Mesenchymal stem cell (in vitro differentiated cells and primary cell): ENCODE measurements at regions not wholly inside any gene's neighbourhood (a gene's known extent, or its start where the extent isn't known, plus 50 kb on each side); places are given as distances from the start of the nearest gene placed in this dataset.

ENCODE experiments used
- DNase-seq: peaks from one replicate; pipeline ENCODE4 v3.0.0-alpha.2; 2013
- H2AFZ ChIP-seq: one replicate; pipeline ENCODE4 v1.6.1; 2013; ENCODE audit warnings: low read depth, mild to moderate bottlenecking, control low read depth, inconsistent platforms, low read length, moderate library complexity
- H2AK5ac ChIP-seq: 2 replicates; pipeline ENCODE4 v1.6.1; 2013; ENCODE audit warnings: low read length, moderate library complexity, mild to moderate bottlenecking, inconsistent platforms; ENCODE audit not compliant: severe bottlenecking
- H2BK120ac ChIP-seq: one replicate; pipeline ENCODE4 v1.6.1; 2013; ENCODE audit warnings: low read depth, mild to moderate bottlenecking, inconsistent platforms, low read length, moderate library complexity
- H2BK12ac ChIP-seq, 2 experiments: one replicate each; pipeline ENCODE4 v1.6.1; 2013; ENCODE audit warnings: inconsistent platforms in 2 of 2, low read length in 2 of 2, mild to moderate bottlenecking in 2 of 2, moderate library complexity in 2 of 2, control low read depth in 1 of 2
- H2BK15ac ChIP-seq: one replicate; pipeline ENCODE4 v1.6.1; 2013; ENCODE audit warnings: mild to moderate bottlenecking, low read depth, inconsistent platforms; ENCODE audit not compliant: poor library complexity, severe bottlenecking
- H2BK5ac ChIP-seq: 2 replicates; pipeline ENCODE4 v1.6.1; 2013; ENCODE audit warnings: low read depth, mild to moderate bottlenecking, low read length, control low read depth, inconsistent platforms; ENCODE audit not compliant: poor library complexity, severe bottlenecking
- H3K14ac ChIP-seq, 2 experiments: one replicate each; pipeline ENCODE4 v1.6.1; 2013; ENCODE audit warnings: inconsistent platforms in 2 of 2, low read length in 2 of 2, control low read depth in 1 of 2, mild to moderate bottlenecking in 1 of 2, moderate library complexity in 1 of 2
- H3K18ac ChIP-seq, 2 experiments: one replicate each; pipeline ENCODE4 v1.6.1; 2013; ENCODE audit warnings: inconsistent platforms in 2 of 2, low read length in 2 of 2, control low read depth in 1 of 2, low read depth in 1 of 2, mild to moderate bottlenecking in 1 of 2
- H3K23ac ChIP-seq, 2 experiments: one replicate each; pipeline ENCODE4 v1.6.1; 2013; ENCODE audit warnings: inconsistent platforms in 2 of 2, low read length in 2 of 2, mild to moderate bottlenecking in 2 of 2, moderate library complexity in 2 of 2, control low read depth in 1 of 2
- H3K27ac ChIP-seq: 2 replicates; pipeline ENCODE4 v1.5.1; 2013; ENCODE audit warnings: mild to moderate bottlenecking, moderate library complexity, low read length, control low read depth, inconsistent platforms; ENCODE audit not compliant: poor library complexity, severe bottlenecking
- H3K27me3 ChIP-seq, 2 experiments: 2 replicates each; pipeline versions ENCODE4 v1.6.1 to v1.7.0; 2013; ENCODE audit warnings: low read length in 2 of 2, mild to moderate bottlenecking in 2 of 2, moderate library complexity in 2 of 2, control low read depth in 1 of 2, inconsistent platforms in 1 of 2; ENCODE audit not compliant: control insufficient read depth in 1 of 2, insufficient read depth in 1 of 2
- H3K36me3 ChIP-seq, 2 experiments: 2 replicates each; pipeline versions ENCODE4 v1.6.1 to v1.7.0; 2013; ENCODE audit warnings: low read length in 2 of 2, control low read depth in 1 of 2, inconsistent platforms in 1 of 2, low read depth in 1 of 2, mild to moderate bottlenecking in 1 of 2; ENCODE audit not compliant: insufficient read depth in 2 of 2, control insufficient read depth in 1 of 2
- H3K4ac ChIP-seq, 2 experiments: one replicate each; pipeline ENCODE4 v1.6.1; 2013; ENCODE audit warnings: inconsistent platforms in 2 of 2, low read length in 2 of 2, mild to moderate bottlenecking in 2 of 2, moderate library complexity in 2 of 2, control low read depth in 1 of 2, low read depth in 1 of 2
- H3K4me1 ChIP-seq: 2 replicates; pipeline ENCODE4 v1.6.1; 2013; ENCODE audit warnings: low read depth, low read length, control low read depth; ENCODE audit not compliant: control insufficient read depth, insufficient read depth
- H3K4me2 ChIP-seq: 2 replicates; pipeline ENCODE4 v1.6.1; 2013; ENCODE audit warnings: low read length, mild to moderate bottlenecking, inconsistent platforms; ENCODE audit not compliant: poor library complexity, severe bottlenecking
- H3K4me3 ChIP-seq, 2 experiments: 2 replicates each; pipeline versions ENCODE4 v1.5.1 to v1.7.0; 2013; ENCODE audit warnings: low read length in 2 of 2, mild to moderate bottlenecking in 2 of 2, control low read depth in 1 of 2, low read depth in 1 of 2; ENCODE audit not compliant: insufficient read depth in 1 of 2
- H3K79me1 ChIP-seq: replicated peaks from 2 replicates; pipeline ENCODE4 v1.6.1; 2013; ENCODE audit warnings: mild to moderate bottlenecking, control low read depth, low read length, inconsistent platforms; ENCODE audit not compliant: poor library complexity, severe bottlenecking
- H3K9ac ChIP-seq: 2 replicates; pipeline ENCODE4 v1.7.0; 2013; ENCODE audit warnings: mild to moderate bottlenecking, low read length, moderate library complexity
- H3K9me3 ChIP-seq: 2 replicates; pipeline ENCODE4 v1.7.0; 2013; ENCODE audit warnings: mild to moderate bottlenecking, low read length; ENCODE audit not compliant: control insufficient read depth
- H4K8ac ChIP-seq: one replicate; pipeline ENCODE4 v1.6.1; 2013; ENCODE audit warnings: inconsistent platforms, mild to moderate bottlenecking, low read length, moderate library complexity
- H4K91ac ChIP-seq: one replicate; pipeline ENCODE4 v1.6.1; 2013; ENCODE audit warnings: mild to moderate bottlenecking, low read length, inconsistent platforms
- WGBS: methylation state at CpG from one replicate; pipeline ENCODE4 v1.1.7; 2013; ENCODE audit warnings: mixed read lengths; 5-methylcytosine and 5-hydroxymethylcytosine counted together

GRCh38 chr4:24057915-24058559 lies 168.2 kb upstream of the PPARGC1A start:
- 78% methylated on average over 8 of the region's 10 CpGs for WGBS
- Histone ChIP-seq H2AK5ac (no peak overlapping the region), H3K18ac (no peak overlapping the region), H2BK15ac (no peak overlapping the region), H3K4me3 (no peak overlapping the region), H4K8ac (no peak overlapping the region), H3K27ac (no peak overlapping the region), H2AFZ (no peak overlapping the region), H3K4me2 (no peak overlapping the region), H2BK120ac (no peak overlapping the region), H3K14ac (no peak overlapping the region), H4K91ac (no peak overlapping the region), H3K36me3 (no peaks in the 10 kb centered on the region), H2BK5ac (no peak overlapping the region), H3K4me1 (no peaks in the 10 kb centered on the region), H3K9me3 (no peaks in the 10 kb centered on the region), H3K27me3 (no peaks in the 10 kb centered on the region), H2BK12ac (peak overlapping the region in 1 of 2 experiments; percentile 11), H3K4ac (no peak overlapping the region), H3K23ac (no peak overlapping the region), H3K79me1 (no peaks in the 10 kb centered on the region), H3K9ac (no peak overlapping the region)
- DNase-seq: no peak

DNA sequence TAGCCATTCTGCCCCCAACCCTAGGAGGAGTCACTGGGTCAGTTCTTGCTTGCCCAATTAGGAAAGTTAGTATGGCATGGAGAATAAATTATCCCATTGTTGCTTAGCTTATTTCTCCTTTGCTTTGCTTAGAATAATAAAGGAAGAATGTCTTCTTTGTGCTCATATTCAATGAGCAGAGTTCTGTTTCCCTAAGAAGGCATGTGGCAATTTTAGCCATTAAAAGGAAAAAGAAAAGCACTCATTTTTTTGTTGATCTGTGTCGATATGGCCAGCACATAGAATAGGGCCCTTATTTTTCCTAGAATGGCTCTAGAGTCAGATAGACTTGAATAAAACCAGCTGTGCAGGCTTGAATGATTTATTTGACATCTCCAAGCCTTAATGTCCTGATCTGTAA lies 166.4 kb upstream of the PPARGC1A start:
- 100% methylated on average over 1 of the region's 1 CpG for WGBS
- no peak overlapping the region for H3K27ac ChIP-seq

DNA sequence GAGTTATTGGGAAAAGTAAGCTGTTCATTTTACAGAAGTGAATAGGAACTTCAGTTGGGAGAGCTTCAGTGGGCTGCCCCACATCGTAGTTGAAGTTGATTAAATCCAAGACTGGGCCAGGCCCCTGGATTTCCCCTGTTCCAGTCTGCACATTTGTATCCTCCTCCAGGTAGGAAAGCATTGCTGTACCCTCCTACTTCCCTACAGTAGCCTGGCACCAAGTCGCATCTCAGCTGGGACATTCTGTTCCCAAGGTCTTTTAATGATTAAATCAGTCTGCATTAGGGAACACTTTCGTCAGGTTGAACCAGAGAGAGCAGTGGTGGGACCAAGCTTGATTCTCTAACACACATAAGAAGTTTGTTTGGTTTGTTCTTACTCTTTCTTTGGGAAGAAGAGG lies 165.8 kb upstream of the PPARGC1A start:
- Histone ChIP-seq H3K36me3 (no peaks in the 10 kb centered on the region), H2BK120ac (no peak overlapping the region), H4K8ac (no peak overlapping the region), H4K91ac (no peak overlapping the region), H3K9me3 (no peaks in the 10 kb centered on the region), H3K14ac (no peak overlapping the region), H3K4ac (no peak overlapping the region), H3K27ac (no peak overlapping the region), H2AFZ (no peak overlapping the region), H3K18ac (no peak overlapping the region), H3K4me1 (no peaks in the 10 kb centered on the region), H2BK12ac (no peak overlapping the region), H3K9ac (no peak overlapping the region), H3K27me3 (no peaks in the 10 kb centered on the region), H2BK15ac (no peak overlapping the region), H2BK5ac (no peak overlapping the region), H3K23ac (no peak overlapping the region), H3K79me1 (no peaks in the 10 kb centered on the region), H3K4me2 (no peak overlapping the region), H2AK5ac (no peak overlapping the region), H3K4me3 (no peak overlapping the region)
- 96% methylated on average over 3 of the region's 3 CpGs for WGBS
- DNase-seq: no peak

More for the DNA sequence above, 166.4 kb upstream of the PPARGC1A start:
- Histone ChIP-seq H2BK15ac (no peak overlapping the region), H3K23ac (no peak overlapping the region), H3K9ac (no peak overlapping the region), H3K14ac (no peak overlapping the region), H2AK5ac (no peak overlapping the region), H3K79me1 (no peaks in the 10 kb centered on the region), H2AFZ (no peak overlapping the region), H3K27me3 (no peaks in the 10 kb centered on the region), H3K4me3 (no peak overlapping the region), H3K4me1 (no peaks in the 10 kb centered on the region), H3K18ac (no peak overlapping the region), H2BK12ac (no peak overlapping the region), H3K4ac (no peak overlapping the region), H3K9me3 (no peaks in the 10 kb centered on the region), H4K91ac (no peak overlapping the region), H3K36me3 (no peaks in the 10 kb centered on the region), H3K4me2 (no peak overlapping the region), H2BK120ac (no peak overlapping the region), H4K8ac (no peak overlapping the region), H2BK5ac (no peak overlapping the region)
- DNase-seq: no peak

- Histone ChIP-seq H3K9me3 (no peaks in the 10 kb centered on the region), H3K79me1 (no peaks in the 10 kb centered on the region), H3K4me3 (no peak overlapping the region), H2AK5ac (no peak overlapping the region), H3K27me3 (no peaks in the 10 kb centered on the region), H2BK15ac (no peak overlapping the region), H3K4me1 (no peaks in the 10 kb centered on the region), H4K8ac (no peak overlapping the region), H3K18ac (no peak overlapping the region), H2BK120ac (no peak overlapping the region), H2BK12ac (peak overlapping the region in 1 of 2 experiments; percentile 32), H3K27ac (no peak overlapping the region), H3K23ac (no peak overlapping the region), H3K4ac (no peak overlapping the region), H3K36me3 (no peaks in the 10 kb centered on the region), H2AFZ (no peak overlapping the region), H3K9ac (no peak overlapping the region), H3K14ac (no peak overlapping the region), H4K91ac (no peak overlapping the region), H2BK5ac (no peak overlapping the region), H3K4me2 (no peak overlapping the region)
- DNase-seq: no peak
- 99% methylated on average over 3 of the region's 3 CpGs for WGBS
These were observed 165.1 kb upstream of the PPARGC1A start for GRCh38 chr4:24054910-24055309.
